Hepatocyte (in vitro differentiated cells): ENCODE measurements at regions not wholly inside any gene's neighbourhood (a gene's known extent, or its start where the extent isn't known, plus 50 kb on each side); places are given as distances from the start of the nearest gene placed in this dataset.

Experiments
- DNase-seq: peaks from one replicate; pipeline ENCODE4 v3.0.0-alpha.2; 2016; ENCODE audit warnings: low spot score
- H2AFZ ChIP-seq: fragments of 200-600 bp; sonication (generic); 2 replicates; pipeline ENCODE4 v1.6.0; 2016; ENCODE audit warnings: antibody characterized with exemption, mild to moderate bottlenecking
- H3K27ac ChIP-seq: fragments of 200-600 bp; sonication (generic); 2 replicates; pipeline ENCODE4 v1.5.1; 2016; ENCODE audit warnings: mild to moderate bottlenecking
- H3K27me3 ChIP-seq: fragments of 200-600 bp; sonication (generic); 2 replicates; pipeline ENCODE4 v1.6.1; 2016
- H3K36me3 ChIP-seq: fragments of 200-600 bp; sonication (generic); replicated peaks from 2 replicates; pipeline ENCODE4 v1.5.1; 2016; ENCODE audit warnings: low read depth; ENCODE audit not compliant: insufficient read depth
- H3K4me1 ChIP-seq: fragments of 200-600 bp; sonication (generic); 2 replicates; pipeline ENCODE4 v1.5.1; 2016; ENCODE audit warnings: mild to moderate bottlenecking, moderate library complexity; ENCODE audit not compliant: insufficient read depth
- H3K4me2 ChIP-seq: fragments of 200-600 bp; sonication (generic); 2 replicates; pipeline ENCODE4 v1.6.0; 2016
- H3K4me3 ChIP-seq: fragments of 200-600 bp; sonication (generic); 2 replicates; pipeline ENCODE4 v1.5.1; 2016; ENCODE audit warnings: mild to moderate bottlenecking
- H3K79me2 ChIP-seq: fragments of 200-600 bp; sonication (generic); 2 replicates; pipeline ENCODE4 v1.6.0; 2017; ENCODE audit warnings: mild to moderate bottlenecking
- H3K9me2 ChIP-seq: fragments of 200-600 bp; sonication (generic); replicated peaks from 2 replicates; pipeline ENCODE4 v1.6.0; 2017; ENCODE audit warnings: mild to moderate bottlenecking; ENCODE audit not compliant: insufficient read depth
- H3K9me3 ChIP-seq: fragments of 200-600 bp; sonication (generic); 2 replicates; pipeline ENCODE4 v1.5.1; 2016; ENCODE audit warnings: low read depth, mild to moderate bottlenecking
- H4K20me1 ChIP-seq: fragments of 200-600 bp; sonication (generic); 2 replicates; pipeline ENCODE4 v1.6.0; 2016; ENCODE audit warnings: mild to moderate bottlenecking; ENCODE audit not compliant: insufficient read depth, poor library complexity, severe bottlenecking
- CTCF ChIP-seq: fragments of 200-600 bp; sonication (generic); IDR thresholded peaks from 2 replicates; pipeline ENCODE4 v1.5.1; 2016; ENCODE audit warnings: antibody characterized with exemption, mild to moderate bottlenecking; ENCODE audit not compliant: poor library complexity
- EZH2 ChIP-seq: fragments of 200-600 bp; sonication (generic); IDR thresholded peaks from 2 replicates; pipeline ENCODE4 v1.6.1; 2016; ENCODE audit warnings: antibody characterized with exemption, mild to moderate bottlenecking, borderline replicate concordance
- EZH2phosphoT487 ChIP-seq: fragments of 200-600 bp; sonication (generic); IDR thresholded peaks from one replicate; pipeline ENCODE4 v1.6.1; 2018; ENCODE audit warnings: antibody characterized with exemption, mild to moderate bottlenecking, low read depth, moderate library complexity; ENCODE audit not compliant: unreplicated experiment, severe bottlenecking
- WGBS: methylation state at CpG from one replicate; pipeline ENCODE4 v1.1.6; 2016; ENCODE audit warnings: low lambda C conversion rate; ENCODE audit errors: missing lambda C conversion rate; 5-methylcytosine and 5-hydroxymethylcytosine counted together

- Histone ChIP-seq H3K4me3 (no peak overlapping the region), H3K9me2 (no peaks in the 10 kb centered on the region), H3K4me1 (no peaks in the 10 kb centered on the region), H3K27me3 (no peaks in the 10 kb centered on the region), H3K79me2 (no peaks in the 10 kb centered on the region), H3K9me3 (peaks cover 1% of the 10 kb centered on the region), H4K20me1 (no peaks in the 10 kb centered on the region), H3K36me3 (no peaks in the 10 kb centered on the region), H2AFZ (no peak overlapping the region), H3K4me2 (no peak overlapping the region), H3K27ac (no peak overlapping the region)
- no peak for DNase-seq
- TF ChIP-seq EZH2phosphoT487 (no peak), CTCF (no peak), EZH2 (no peak)
- 80% methylated on average over 8 of the region's 8 CpGs for whole genome bisulfite sequencing
Measured at GRCh38 chr1:181169281-181169865, 80.9 kb downstream of the IER5 start.

- Histone ChIP-seq H4K20me1 (no peaks in the 10 kb centered on the region), H3K4me1 (no peaks in the 10 kb centered on the region), H3K27ac (no peak overlapping the region), H3K36me3 (no peaks in the 10 kb centered on the region), H3K9me3 (no peaks in the 10 kb centered on the region), H3K79me2 (no peaks in the 10 kb centered on the region), H3K4me2 (no peak overlapping the region), H2AFZ (no peak overlapping the region), H3K27me3 (no peaks in the 10 kb centered on the region), H3K9me2 (no peaks in the 10 kb centered on the region), H3K4me3 (no peak overlapping the region)
- WGBS = 78% methylated on average over 3 of the region's 3 CpGs
- no peak for DNase-seq
- no peak for TF ChIP-seq CTCF
- no peak for TF ChIP-seq EZH2
- TF ChIP-seq EZH2phosphoT487 = no peak
Measured at GRCh38 chr1:181170194-181170593, 81.7 kb downstream of the IER5 start.

- Histone ChIP-seq H3K9me3 (no peaks in the 10 kb centered on the region), H3K4me2 (no peak overlapping the region), H3K27me3 (no peaks in the 10 kb centered on the region), H3K27ac (no peak overlapping the region), H3K79me2 (no peaks in the 10 kb centered on the region), H3K4me3 (no peak overlapping the region), H2AFZ (no peak overlapping the region), H3K36me3 (no peaks in the 10 kb centered on the region), H3K9me2 (no peaks in the 10 kb centered on the region), H4K20me1 (no peaks in the 10 kb centered on the region), H3K4me1 (no peaks in the 10 kb centered on the region)
- DNase-seq = no peak
- TF ChIP-seq EZH2phosphoT487 (no peak), CTCF (no peak), EZH2 (no peak)
- 87% methylated on average over 1 of the region's 1 CpG for WGBS
Measured at GRCh38 chr1:181172082-181172481, 83.6 kb downstream of the IER5 start.
